AG10803 (cell line): ENCODE measurements at regions not wholly inside any gene's neighbourhood (a gene's known extent, or its start where the extent isn't known, plus 50 kb on each side); places are given as distances from the start of the nearest gene placed in this dataset.
"Not testable (repeated sequence)": the region's sequence is repeated elsewhere in the genome, so short reads cannot be mapped to it uniquely, and the experiment has no call there.

Experiments
- DNase-seq: peaks from one replicate; pipeline ENCODE4 v3.0.0; 2010; ENCODE audit warnings: low read depth
- H3K4me3 ChIP-seq: 2 replicates; pipeline ENCODE4 v1.5.1; 2011; ENCODE audit warnings: mild to moderate bottlenecking, low read length, control low read depth
- CTCF ChIP-seq: conservative IDR thresholded peaks from 2 replicates; pipeline ENCODE4 v1.5.1; 2011; ENCODE audit warnings: mild to moderate bottlenecking, low read length, control low read depth, inconsistent platforms

DNA sequence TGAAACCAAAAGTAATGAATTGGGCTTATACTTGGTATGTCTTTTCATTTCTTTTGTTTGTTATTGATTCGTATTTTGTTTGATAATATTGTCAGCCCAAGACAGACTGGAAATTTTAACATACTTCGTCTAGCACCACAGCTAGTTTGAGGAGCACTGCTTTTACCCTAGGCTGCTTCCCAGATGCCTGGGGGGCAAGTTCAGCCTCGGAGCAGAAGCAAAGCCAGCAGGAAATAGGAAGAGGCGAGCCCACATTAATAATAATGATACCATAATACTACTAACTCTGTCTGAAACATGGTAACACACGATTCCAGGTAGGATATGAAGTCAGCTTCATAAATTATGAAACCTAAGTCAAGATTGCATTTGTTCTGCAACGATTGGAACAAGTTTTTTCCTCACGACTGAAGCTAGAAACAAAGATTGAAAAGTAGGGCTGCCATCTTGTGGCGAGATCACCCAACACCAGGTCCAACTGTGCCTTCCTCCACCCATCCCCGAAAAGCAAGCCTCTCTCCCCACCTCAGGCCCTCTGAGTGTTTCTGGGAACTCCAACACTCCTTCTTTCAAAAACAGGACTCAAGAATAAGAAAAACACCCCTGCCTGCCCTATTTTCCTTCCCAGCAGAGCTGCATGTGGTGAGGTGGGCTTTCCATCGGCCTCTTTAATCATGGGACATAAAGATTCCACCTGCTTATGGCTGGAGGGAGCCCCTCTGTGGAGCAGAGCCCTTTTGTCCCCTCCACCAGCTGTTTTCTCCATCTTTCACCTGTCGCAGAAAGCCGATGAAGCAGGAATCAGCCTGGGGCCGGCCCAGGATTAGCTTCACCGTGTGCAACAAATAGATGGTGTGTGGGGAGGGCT is 236.4 kb downstream of the CAAP1 start:
- H3K4me3 ChIP-seq, result peak overlapping the region; percentile 31
- TF ChIP-seq CTCF, result peak; percentile 67
- peak; percentile 25 for DNase-seq

DNA sequence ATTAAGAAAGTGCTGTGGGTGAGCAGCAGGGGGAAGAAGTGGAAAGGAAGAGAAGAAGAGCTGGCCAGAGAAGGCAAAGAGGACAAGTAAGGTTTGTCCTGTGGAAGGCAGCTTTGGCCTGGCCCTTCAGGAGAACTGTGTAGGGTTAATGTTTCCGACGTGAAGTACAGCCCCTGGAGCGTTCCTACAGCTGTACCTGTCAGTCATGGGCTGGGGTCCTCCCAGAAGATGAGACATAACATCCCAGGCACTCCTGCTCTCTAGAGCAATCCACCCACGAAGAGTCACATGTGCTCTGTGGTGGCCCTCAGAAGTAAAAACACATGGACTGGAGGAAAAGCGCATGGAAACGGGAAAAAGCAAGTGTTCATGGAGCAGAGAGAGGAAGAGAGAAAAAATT is 237.4 kb downstream of the CAAP1 start:
- no peak for DNase-seq
- H3K4me3 ChIP-seq, result no peak overlapping the region
- no peak for TF ChIP-seq CTCF

DNA sequence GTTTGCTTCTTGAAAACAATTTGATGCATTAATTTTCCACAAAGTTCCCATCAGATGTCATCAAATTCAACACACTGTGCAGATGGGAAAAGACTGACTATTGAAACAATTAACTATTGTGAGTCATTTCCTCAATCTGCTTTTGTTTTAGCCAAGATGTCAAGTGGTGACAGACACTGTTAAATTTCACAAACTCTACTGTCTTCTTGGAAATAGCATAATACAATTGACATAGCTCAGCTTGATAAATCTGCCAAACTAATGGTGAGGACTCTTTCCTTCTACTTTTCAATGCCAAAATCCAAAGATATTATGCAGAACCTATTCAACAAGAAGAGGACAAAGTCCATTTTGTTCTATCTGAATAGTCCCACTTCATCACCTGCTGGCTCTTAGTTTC is 242.3 kb downstream of the CAAP1 start:
- no peak for TF ChIP-seq CTCF
- no peak overlapping the region for H3K4me3 ChIP-seq
- no peak for DNase-seq

- no peak for DNase-seq
- no peak overlapping the region for H3K4me3 ChIP-seq
- TF ChIP-seq CTCF, result no peak
Observed at GRCh38 chr9:26643826-26644225, 248.8 kb downstream of the CAAP1 start.

DNA sequence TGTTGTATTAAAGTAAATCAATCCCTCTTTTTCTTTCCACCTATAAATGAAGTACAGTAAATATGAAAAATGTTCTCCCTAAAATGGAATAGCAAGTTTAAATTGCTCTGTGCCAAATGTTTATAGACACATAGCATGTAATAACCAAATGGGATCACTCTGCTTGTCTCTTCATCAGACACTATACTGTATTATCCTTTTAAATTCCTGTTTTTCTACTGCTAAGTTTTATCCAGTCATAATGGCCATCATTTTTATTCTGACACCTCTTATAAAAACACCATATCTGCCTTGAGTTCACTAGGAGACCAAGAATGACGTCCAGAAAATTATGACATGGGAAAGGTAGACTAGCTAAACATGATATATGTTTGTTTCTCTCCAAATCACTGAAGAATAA is 252.8 kb downstream of the CAAP1 start:
- TF ChIP-seq CTCF, result no peak

GRCh38 chr9:26637101-26637500 is 255.5 kb downstream of the CAAP1 start:
- DNase-seq, result no peak
- H3K4me3 ChIP-seq, result no peak overlapping the region
- no peak for TF ChIP-seq CTCF

More for the DNA sequence above, 252.8 kb downstream of the CAAP1 start:
- no peak for DNase-seq
- no peak overlapping the region for H3K4me3 ChIP-seq

DNA sequence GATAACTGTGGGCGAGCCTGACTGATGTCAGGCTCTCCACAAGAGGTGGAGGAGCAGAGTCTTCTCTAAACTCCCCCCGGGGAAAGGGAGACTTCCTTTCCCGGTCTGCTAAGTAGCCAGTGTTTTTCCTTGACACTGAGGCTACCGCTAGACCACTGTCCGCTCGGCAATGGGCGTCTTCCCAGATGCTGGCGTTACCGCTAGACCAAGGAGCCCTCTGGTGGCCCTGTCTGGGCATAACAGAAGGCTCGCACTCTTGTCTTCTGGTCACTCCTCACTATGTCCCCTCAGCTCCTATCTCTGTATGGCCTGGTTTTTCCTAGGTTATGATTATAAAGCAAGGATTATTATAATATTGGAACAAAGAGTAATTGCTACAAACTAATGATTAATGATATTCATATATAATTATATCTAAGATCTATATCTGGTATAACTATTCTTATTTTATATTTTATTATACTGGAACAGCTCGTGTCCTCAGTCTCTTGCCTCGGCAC is 278.7 kb downstream of the CAAP1 start:
- TF ChIP-seq CTCF, result peak; percentile 37
- not testable (repeated sequence) for H3K4me3 ChIP-seq
- DNase-seq, result peak; percentile 2
